GM20000 (cell line): ENCODE measurements at regions not wholly inside any gene's neighbourhood (a gene's known extent, or its start where the extent isn't known, plus 50 kb on each side); places are given as distances from the start of the nearest gene placed in this dataset.

Source experiments
- DNase-seq: peaks from one replicate; pipeline ENCODE4 v3.0.0; 2012; ENCODE audit warnings: low spot score
- CTCF ChIP-seq: IDR thresholded peaks from 2 replicates; pipeline ENCODE4 v1.5.1; 2012; ENCODE audit warnings: mild to moderate bottlenecking, control low read depth; ENCODE audit errors: extremely low read depth, missing control alignments

DNA sequence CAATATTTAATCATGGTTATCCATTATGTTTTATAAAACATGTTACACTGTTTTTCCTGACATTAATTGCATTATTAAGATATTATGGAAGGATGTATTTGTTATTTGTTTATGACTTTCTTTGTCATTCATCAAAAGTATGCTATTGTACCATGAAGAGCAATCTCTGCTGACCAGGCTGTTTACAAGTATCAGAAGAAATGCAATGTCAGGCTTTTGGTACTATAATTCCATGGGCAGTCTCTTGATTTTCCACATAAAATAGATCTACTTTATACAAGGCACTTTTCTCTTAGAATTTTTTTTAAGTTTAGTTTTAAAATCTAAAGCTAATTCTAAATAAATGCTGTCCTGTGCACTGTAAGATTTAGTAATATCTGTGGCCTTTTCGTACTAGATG, 196.6 kb downstream of the COX7C start:
- no peak for TF ChIP-seq CTCF
- no peak for DNase-seq

DNA sequence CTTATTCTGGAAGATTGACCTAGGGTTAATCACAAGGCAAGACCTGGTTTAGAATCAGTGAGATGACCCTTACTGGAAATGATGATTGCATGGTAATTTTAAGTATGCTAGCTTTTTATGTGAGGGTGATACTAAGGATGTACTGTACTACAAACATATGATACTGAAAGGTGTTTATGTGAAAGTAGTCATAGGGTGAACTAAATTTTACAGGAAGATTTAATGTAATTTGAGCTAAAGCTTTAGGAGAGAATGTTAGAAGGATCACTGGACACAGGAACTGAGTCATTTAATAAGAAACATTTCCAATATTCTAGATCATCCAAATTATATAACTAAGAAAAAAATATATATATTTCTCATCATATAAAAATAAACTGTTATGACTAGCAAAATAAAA, 197.2 kb downstream of the COX7C start:
- TF ChIP-seq CTCF = no peak
- no peak for DNase-seq

DNA sequence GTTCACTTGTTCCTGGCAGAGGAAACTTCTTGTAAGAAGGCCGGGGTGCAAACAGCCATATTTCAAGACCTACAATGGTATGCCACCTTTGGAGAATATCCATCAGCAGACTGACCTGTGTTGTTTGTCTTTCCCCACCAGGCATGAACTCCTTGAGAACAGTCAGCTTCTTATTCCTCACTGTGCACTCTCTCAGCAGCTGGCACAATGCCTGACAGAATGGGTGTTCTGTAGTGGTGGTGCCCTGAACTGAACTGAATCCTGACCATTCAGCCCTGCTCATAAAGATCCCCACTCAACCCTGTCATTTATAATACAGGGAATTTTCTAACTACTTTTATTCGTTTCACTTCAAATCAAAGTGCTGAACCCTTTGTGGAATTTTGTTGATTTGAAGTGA, 206.9 kb downstream of the COX7C start:
- DNase-seq = no peak
- no peak for TF ChIP-seq CTCF

GRCh38 chr5:86831128-86831527, 213.4 kb downstream of the COX7C start:
- no peak for TF ChIP-seq CTCF
- DNase-seq = no peak

DNA sequence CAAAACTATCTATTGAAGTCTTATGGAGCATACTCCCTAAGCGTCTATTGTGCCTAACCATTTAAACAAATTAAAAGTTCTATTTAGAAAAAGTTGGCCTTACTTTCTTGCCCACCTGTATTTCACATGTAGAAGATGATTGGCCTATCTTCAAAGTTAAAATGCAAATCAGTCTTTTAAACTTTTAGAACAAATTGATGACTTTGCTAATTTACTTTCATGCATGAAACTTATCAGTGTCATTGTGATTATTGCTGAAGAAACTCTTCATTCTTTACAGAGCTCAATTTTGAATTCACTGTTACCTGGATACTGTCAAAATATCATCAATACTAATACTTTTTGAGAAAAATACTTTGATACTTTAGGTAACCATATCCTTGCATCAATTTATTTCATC, 216.1 kb downstream of the COX7C start:
- TF ChIP-seq CTCF = no peak
- no peak for DNase-seq

GRCh38 chr5:86837610-86838009, 219.9 kb downstream of the COX7C start:
- no peak for TF ChIP-seq CTCF
- DNase-seq = no peak

DNA sequence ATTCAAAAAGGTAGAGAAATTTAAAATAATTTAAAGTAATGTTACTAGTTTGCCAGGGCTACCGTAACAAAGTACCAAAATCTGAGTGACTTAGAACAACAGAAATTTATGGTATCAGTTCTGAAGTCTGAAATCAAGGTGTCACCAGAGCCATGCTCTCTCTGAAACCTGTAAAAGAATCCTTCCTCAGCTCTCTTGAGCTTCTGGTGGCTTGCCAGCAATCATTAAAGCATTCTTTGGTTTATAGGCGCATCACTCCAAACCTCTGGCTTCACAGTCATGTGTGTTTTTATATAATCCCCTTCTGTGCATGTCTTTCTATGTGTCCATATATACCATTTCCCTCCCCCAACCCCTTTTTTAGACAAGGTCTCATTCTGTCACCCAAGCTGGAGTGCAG, 220.3 kb downstream of the COX7C start:
- no peak for TF ChIP-seq CTCF
- DNase-seq = no peak

GRCh38 chr5:86841000-86841644, 223.4 kb downstream of the COX7C start:
- no peak for DNase-seq

More at GRCh38 chr5:86841000-86841644, 223.4 kb downstream of the COX7C start:
- TF ChIP-seq CTCF = no peak
